Stimulated activated CD8-positive, alpha-beta memory T cell treated with anti-CD3 and anti-CD28 coated beads, Interleukin-12 subunit alpha, Interleukin-12 subunit beta, amount 100 ng/mL, for 1 hour (primary cell): ENCODE measurements at regions not wholly inside any gene's neighbourhood (a gene's known extent, or its start where the extent isn't known, plus 50 kb on each side); places are given as distances from the start of the nearest gene placed in this dataset.

ENCODE experiments used
- DNase-seq: peaks from one replicate; pipeline ENCODE4 v3.0.0-alpha.2; 2020; ENCODE audit warnings: low read depth

- no peak for DNase-seq
Observed at GRCh38 chr14:32022938-32023466, 54.1 kb upstream of the ARHGAP5 start.

DNA sequence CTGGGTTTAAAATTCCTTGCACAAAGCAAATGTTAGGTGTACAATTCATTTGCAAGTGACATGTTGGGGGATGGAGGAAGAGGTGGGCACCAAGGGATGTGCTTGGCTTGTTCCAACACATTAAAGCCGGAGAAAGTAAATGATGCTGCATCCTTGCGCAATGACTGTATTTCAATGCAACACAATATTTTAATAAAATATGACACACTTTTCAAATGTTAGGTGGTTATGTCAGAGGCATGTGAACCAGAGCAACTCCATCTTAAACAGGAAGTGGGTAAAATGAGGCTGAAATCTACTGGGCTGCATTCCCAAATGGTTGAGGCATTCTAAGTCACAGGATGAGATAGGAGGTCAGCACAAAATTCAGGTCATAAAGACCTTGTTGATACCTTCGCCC is 53.6 kb upstream of the ARHGAP5 start:
- no peak for DNase-seq

DNA sequence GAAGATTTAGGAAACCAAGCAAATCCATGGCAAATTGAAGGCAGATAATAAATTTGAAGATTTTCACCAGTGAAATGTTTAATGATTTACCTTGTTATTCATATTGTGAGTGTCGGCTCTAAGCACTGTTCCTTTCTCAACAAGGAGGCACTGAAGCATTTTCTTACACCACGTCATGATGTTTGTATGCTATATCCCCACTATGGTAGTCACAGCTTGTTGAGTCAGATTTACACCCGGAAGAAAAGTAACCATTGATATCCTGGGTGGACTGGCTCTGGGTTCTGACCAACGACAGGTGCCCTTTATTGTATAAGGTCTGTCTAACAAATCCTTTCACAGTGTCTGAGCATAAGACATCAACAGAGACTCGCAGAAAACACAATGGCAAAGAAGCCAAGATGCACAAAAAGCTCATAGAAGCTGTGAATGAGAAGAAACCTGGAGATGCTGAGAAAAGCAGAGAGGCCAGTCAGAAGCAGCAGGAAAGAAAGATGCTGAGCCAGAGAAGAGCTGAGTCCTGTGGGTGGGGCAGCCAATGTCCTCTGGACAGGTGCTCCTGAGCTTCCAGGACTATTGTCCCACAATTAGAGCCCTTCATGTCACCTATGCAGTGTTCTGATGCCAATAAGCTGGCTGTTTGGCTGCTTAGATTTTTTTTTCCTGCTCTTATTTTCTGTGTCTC is 49.7 kb upstream of the ARHGAP5 start:
- no peak for DNase-seq
